ENCODE measurements at regions not wholly inside any gene's neighbourhood (a gene's known extent, or its start where the extent isn't known, plus 50 kb on each side); places are given as distances from the start of the nearest gene placed in this dataset.

DNA sequence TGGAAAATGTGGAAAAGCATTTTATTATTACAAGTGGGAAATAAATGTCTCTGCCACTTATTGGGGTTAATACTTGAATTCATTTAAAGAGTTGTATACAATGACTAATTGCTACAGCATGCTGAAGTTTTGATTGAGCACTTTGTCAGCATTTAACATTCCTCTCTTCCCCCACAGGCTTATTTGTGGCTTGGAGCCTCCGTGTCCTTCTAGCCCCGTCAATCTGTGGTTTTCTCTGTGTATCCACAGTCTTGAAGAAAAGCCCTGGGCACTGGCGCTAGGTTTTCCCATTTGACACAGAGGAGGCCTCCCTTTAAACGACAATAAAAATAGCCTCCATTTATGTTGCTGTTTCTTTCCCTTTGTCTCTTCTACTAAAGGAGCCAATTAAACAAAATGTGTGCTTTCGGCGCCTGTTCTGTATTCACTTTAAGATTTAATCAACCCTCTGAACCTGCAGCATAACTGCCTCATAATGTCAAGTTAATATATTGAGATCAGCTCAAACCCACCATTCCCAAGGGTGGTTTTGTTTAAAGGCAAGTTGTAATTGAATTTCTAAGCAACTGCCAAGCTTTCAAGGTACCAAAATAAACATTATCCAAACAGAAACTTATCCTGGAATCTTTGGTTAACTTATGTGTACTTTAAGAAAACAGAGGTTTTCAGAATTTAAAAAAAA is 92.9 kb upstream of the ADRA1D start:
- FAIRE-seq: no peak
- H3K27ac ChIP-seq: no peak overlapping the region
- no peak for DNase-seq (ENCODE audit: low read depth in 1 of 2, low spot score in 1 of 2)
- H3K4me2 ChIP-seq: no peak overlapping the region
- ChIA-PET CTCF (interaction anchor here (0.6 to 0.8 kb wide), 2 partner anchors 61 to 227 kb away, joined by 5 read pairs; no protein-coding TSS in a partner anchor), POLR2A (no interaction called here)
- no peaks in the 10 kb centered on the region for H3K9me3 ChIP-seq
- TF ChIP-seq RARB (CRISPR knock-in tag; IDR thresholded peaks at IDR 0.05) (no peak), ZFP36 (IDR thresholded peaks at IDR 0.05; ENCODE audit: borderline replicate concordance, partially characterized antibody) (no peak)
- H3K4me3 ChIP-seq: no peak overlapping the region
- WGBS (ENCODE audit: missing lambda C conversion rate): 65% methylated on average over 6 of the region's 6 CpGs
- ATAC-seq: no peak; a peak in 1 of 6 replicates
- no peaks in the 10 kb centered on the region for H3K4me1 ChIP-seq

DNA sequence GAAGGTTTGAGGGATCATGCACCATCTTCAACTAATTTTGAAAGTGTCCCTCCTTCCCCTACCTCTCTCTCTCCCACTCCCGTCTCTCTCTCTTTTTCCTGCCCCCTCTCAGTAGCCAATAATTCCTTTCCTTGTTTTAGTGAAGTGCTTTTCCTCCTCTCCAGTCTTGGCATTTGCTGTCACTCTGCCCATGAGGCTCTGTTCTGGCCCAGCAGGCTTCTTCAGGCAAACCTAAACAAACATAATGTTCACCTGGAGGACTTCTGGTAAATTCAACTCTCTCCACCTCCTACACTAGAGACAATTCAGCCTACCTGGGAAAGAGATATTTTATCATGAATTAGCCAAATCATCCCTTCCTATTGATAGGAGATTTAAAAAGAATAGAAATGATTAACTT is 86.6 kb upstream of the ADRA1D start:
- Histone ChIP-seq H3K27ac (no peak overlapping the region), H3K4me3 (no peak overlapping the region), H3K4me1 (no peaks in the 10 kb centered on the region), H3K9me3 (no peaks in the 10 kb centered on the region), H3K4me2 (no peak overlapping the region)
- FAIRE-seq (peak; percentile 18), DNase-seq (ENCODE audit: low read depth in 1 of 2, low spot score in 1 of 2) (no peak), ATAC-seq (no peak)
- TF ChIP-seq FOSB (CRISPR knock-in tag; IDR thresholded peaks at IDR 0.05) (no peak), ZSCAN20 (CRISPR knock-in tag; IDR thresholded peaks at IDR 0.05) (no peak), JUNB (IDR thresholded peaks at IDR 0.05) (no peak), ZFP36 (IDR thresholded peaks at IDR 0.05; ENCODE audit: borderline replicate concordance, partially characterized antibody) (no peak)
- TF ChIP-seq, protein P1, sequence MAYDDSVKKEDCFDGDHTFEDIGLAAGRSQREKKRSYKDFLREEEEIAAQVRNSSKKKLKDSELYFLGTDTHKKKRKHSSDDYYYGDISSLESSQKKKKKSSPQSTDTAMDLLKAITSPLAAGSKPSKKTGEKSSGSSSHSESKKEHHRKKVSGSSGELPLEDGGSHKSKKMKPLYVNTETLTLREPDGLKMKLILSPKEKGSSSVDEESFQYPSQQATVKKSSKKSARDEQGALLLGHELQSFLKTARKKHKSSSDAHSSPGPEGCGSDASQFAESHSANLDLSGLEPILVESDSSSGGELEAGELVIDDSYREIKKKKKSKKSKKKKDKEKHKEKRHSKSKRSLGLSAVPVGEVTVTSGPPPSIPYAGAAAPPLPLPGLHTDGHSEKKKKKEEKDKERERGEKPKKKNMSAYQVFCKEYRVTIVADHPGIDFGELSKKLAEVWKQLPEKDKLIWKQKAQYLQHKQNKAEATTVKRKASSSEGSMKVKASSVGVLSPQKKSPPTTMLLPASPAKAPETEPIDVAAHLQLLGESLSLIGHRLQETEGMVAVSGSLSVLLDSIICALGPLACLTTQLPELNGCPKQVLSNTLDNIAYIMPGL (CRISPR knock-in tag; IDR thresholded peaks at IDR 0.05; ENCODE audit: borderline replicate concordance): no peak
- ChIA-PET POLR2A (no interaction called here), CTCF (interaction anchor here (0.7 kb wide), 1 partner anchor 96 kb away, joined by 3 read pairs; no protein-coding TSS in a partner anchor)
- 60% methylated on average over 1 of the region's 1 CpG for WGBS (ENCODE audit: missing lambda C conversion rate)

DNA sequence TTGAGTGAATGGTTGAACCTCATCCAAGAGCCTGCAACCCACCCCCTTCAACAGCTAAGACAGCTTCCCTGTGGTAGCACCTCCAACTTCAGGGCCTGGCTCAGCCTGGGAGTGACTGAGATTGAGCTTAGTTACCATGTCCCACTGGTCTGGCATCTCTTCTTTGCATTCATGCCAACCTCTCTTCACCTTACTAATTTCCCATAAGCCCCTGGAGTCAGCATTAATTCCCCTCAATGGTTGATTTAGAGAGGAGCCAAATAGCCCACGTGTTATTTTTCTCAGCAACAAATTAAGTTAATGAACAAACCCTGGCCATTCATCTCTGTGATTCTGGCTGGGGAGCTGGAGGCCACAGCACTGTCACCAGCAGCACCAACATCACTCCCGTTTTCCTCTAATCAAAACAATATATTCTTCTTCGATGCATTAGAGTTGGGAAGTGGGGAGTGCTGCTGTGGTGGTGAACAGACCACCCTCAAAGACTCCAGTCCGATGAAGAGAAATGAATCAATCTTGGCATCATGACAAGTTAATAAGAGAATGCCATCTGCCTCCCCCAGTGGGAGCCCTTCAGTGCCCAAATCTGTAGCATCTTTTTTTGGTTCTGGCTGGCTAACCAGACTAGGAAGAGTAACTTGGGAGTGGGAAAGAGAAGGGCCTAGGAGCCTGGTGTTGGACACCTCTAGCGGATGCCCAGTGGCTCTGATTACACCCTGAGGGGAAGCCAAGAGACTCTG is 83.2 kb upstream of the ADRA1D start:
- DNase-seq (ENCODE audit: low read depth in 1 of 2, low spot score in 1 of 2) (no peak), ATAC-seq (no peak), FAIRE-seq (no peak)
- Histone ChIP-seq H3K4me2 (no peak overlapping the region), H3K9me3 (no peaks in the 10 kb centered on the region), H3K4me1 (no peaks in the 10 kb centered on the region), H3K4me3 (no peak overlapping the region), H3K27ac (no peak overlapping the region)
- TF ChIP-seq CBX2 (IDR thresholded peaks at IDR 0.05; ENCODE audit: borderline replicate concordance, low read depth): no peak
- TF ChIP-seq JUNB (IDR thresholded peaks at IDR 0.05): no peak
- TF ChIP-seq HOXB13 (CRISPR knock-in tag; IDR thresholded peaks at IDR 0.05; ENCODE audit: low read depth): no peak
- TF ChIP-seq, protein P1 (CRISPR knock-in tag; IDR thresholded peaks at IDR 0.05; ENCODE audit: borderline replicate concordance): no peak
- TF ChIP-seq NFE2L2 (conservative IDR thresholded peaks at IDR 0.05; ENCODE audit: low read length): no peak
- no peak for TF ChIP-seq CEBPB (IDR thresholded peaks at IDR 0.05)
- TF ChIP-seq, protein P2, sequence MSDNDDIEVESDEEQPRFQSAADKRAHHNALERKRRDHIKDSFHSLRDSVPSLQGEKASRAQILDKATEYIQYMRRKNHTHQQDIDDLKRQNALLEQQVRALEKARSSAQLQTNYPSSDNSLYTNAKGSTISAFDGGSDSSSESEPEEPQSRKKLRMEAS (IDR thresholded peaks at IDR 0.05): no peak
- no peak for TF ChIP-seq NR3C1 (IDR thresholded peaks at IDR 0.05)
- no peak for TF ChIP-seq KDM1A (IDR thresholded peaks at IDR 0.05; ENCODE audit: low read depth)
- no peak for TF ChIP-seq TFCP2L1 (CRISPR knock-in tag; IDR thresholded peaks at IDR 0.05)
- no peak for TF ChIP-seq HDAC2 (IDR thresholded peaks at IDR 0.05)
- TF ChIP-seq POLR2AphosphoS2 (conservative IDR thresholded peaks at IDR 0.05; ENCODE audit: low read length): no peak
- POLR2A ChIA-PET: no interaction called here
- WGBS (ENCODE audit: missing lambda C conversion rate): 55% methylated on average over 5 of the region's 5 CpGs
- CTCF ChIA-PET: no interaction called here

All from A549 (cell line).